GM18505 (cell line): ENCODE measurements at regions not wholly inside any gene's neighbourhood (a gene's known extent, or its start where the extent isn't known, plus 50 kb on each side); places are given as distances from the start of the nearest gene placed in this dataset.

Source experiments
- ATAC-seq: cut with Tn5 transposase; IDR thresholded peaks from one replicate; pipeline ENCODE4 v1.9.1; 2021; ENCODE audit not compliant: unreplicated experiment
- POLR2A ChIP-seq: IDR thresholded peaks from 4 replicates; pipeline ENCODE4 v1.6.1; 2011; ENCODE audit warnings: borderline replicate concordance; ENCODE audit not compliant: insufficient read depth, insufficient read length; ENCODE audit errors: extremely low read depth

DNA sequence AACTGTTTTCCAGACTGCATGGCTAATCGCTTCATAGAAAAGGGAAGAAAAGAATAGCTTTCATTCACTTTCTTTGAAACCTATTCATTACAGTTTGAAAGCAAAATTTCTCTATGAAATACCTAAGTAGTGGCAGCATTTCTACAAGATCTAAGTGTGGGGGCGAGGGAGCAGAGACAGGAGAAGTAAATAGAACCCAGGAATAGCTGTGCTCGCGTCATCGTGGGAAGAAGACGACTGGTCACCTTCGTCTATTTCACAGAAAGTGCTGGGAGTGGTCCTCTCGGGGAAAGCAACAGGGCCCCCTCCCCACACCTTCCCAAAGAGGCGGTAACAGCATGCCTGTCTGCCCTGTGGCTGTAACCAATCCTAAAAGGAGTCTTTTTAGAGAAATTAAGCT lies 169.9 kb upstream of the NOCT start:
- TF ChIP-seq POLR2A = no peak
- ATAC-seq = no peak

DNA sequence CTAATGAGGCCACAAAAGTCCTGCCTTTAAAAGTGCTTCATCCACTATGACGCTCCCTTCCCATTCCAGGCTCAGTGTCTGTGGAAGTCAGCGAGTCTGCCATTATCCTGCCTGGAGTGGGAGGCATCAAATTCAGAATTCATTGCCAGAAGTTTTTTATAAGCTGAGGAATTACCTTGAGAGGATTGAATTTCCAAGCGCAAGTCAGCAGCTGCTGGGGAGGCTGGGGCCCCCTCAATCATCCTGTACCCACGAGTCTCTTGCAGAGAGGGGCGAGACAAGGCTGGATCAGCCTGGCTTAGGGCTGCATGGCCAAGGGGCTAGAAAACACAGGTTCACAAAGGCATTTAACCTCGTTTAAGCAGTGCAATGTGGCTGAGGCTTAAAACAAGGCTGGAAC lies 170.5 kb upstream of the NOCT start:
- ATAC-seq = no peak
- no peak for TF ChIP-seq POLR2A

- ATAC-seq = no peak
- no peak for TF ChIP-seq POLR2A
Observed at GRCh38 chr4:138843616-138844015, 172.0 kb upstream of the NOCT start.

DNA sequence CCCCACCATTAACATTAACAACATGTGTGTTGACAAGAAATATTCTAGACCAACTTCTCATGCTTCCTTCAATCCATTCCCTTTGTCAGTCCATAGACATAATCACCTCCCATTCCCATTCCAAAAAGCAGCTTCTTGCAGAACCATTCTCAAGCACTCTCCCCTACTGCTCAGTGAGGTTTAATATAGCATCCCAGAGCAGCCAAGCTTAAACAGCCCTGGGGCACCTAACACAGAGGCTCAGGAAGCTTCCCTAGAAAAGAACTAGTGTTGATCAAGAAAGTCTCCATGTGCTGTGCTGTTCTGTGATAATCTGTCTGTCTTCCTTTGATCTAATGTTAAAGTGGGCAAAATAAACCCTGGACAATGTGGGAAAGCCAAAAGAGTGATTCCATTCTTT lies 174.2 kb upstream of the NOCT start:
- no peak for ATAC-seq
- TF ChIP-seq POLR2A = no peak

- ATAC-seq = no peak
- TF ChIP-seq POLR2A = no peak
Observed at GRCh38 chr4:138838251-138838650, 177.3 kb upstream of the NOCT start.

GRCh38 chr4:138835832-138836533 lies 179.6 kb upstream of the NOCT start:
- no peak for TF ChIP-seq POLR2A
- no peak for ATAC-seq

GRCh38 chr4:138833974-138834373 lies 181.6 kb upstream of the NOCT start:
- TF ChIP-seq POLR2A = no peak
- ATAC-seq = no peak

GRCh38 chr4:138832563-138832962 lies 183.0 kb upstream of the NOCT start:
- ATAC-seq = no peak
- TF ChIP-seq POLR2A = no peak

GRCh38 chr4:138831948-138832347 lies 183.6 kb upstream of the NOCT start:
- no peak for TF ChIP-seq POLR2A
- ATAC-seq = no peak

- TF ChIP-seq POLR2A = no peak
- no peak for ATAC-seq
Observed at GRCh38 chr4:138828926-138829325, 186.7 kb upstream of the NOCT start.

DNA sequence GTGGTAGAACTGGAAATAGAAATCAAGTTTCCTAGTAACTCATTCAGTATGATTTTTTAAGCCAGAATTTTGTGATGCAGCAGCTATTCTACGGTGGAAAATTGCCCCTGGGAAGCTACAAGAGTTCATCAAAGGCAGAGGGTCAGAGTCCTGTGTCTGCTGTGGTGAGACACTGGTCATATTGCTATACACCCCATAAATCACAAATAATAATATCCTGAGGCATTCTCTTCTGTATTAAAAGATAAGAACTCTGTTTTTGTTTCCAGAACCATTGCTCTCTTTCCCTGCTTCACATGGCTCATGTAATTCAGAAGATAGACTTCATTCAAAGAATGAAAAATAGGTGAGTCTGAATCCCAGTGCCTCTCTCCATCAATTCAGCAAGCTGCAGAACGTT lies 188.8 kb upstream of the NOCT start:
- no peak for ATAC-seq
- TF ChIP-seq POLR2A = no peak

DNA sequence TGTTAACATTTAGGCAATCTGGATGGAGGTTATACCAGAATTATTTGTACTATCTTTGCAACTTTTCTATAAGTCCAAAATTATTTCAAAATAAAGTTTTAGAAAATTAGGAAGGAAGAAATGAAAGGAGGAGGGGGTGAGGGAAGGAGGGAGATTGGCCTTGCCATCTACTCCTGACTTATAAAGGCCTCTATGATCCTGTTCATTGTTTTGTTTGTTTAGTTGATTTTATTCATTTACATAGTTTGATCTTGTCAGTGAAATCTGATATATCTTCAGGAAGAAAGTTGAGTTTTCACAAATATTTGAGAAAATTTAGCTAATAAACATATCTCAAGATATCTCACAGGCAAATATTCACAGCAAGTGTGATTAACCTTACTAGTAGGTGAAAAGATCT lies 189.3 kb upstream of the NOCT start:
- no peak for ATAC-seq
- TF ChIP-seq POLR2A = no peak

DNA sequence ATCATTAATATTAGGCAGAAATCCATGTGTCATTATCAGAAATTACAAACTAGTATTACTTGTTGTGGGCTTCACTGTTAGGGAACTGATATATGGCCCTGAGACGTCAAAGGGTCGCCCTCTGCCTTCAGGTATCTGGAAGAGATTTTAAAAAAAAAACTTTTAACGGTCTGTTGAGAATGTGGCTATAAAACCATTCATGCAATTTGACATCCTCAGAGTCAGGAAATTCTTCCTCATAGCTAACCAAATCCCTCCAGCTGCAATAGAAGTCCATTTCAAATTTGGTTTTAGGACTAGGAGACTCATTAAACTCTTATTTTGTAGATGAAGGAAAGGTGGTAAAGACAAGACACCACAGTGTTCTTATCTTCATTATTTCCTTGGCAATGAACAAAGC lies 194.2 kb upstream of the NOCT start:
- ATAC-seq = no peak
- TF ChIP-seq POLR2A = no peak

DNA sequence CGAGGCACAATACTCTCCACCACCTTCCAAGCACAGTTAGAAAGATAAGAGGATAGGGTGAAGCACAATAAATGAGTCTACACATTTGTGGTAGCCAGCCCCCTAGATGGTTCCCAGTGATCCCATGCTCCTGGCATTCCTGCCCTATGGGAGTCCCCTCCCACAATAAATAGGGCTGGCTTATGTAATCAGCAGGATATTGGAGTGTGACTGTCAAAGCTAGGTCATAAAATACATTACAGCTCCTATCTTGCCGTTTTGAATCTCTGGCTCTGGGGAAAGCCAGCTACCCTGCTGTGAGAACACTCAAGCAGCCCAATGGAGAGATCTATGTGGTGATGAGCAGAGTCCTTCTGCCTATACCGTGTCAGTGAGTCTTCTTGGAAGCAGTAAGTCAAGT lies 198.7 kb upstream of the NOCT start:
- no peak for TF ChIP-seq POLR2A

GRCh38 chr4:138815811-138816210 lies 199.8 kb upstream of the NOCT start:
- ATAC-seq = no peak
- TF ChIP-seq POLR2A = no peak

More for the DNA sequence above, 198.7 kb upstream of the NOCT start:
- ATAC-seq = no peak
